ENCODE measurements at regions not wholly inside any gene's neighbourhood (a gene's known extent, or its start where the extent isn't known, plus 50 kb on each side); places are given as distances from the start of the nearest gene placed in this dataset.

DNA sequence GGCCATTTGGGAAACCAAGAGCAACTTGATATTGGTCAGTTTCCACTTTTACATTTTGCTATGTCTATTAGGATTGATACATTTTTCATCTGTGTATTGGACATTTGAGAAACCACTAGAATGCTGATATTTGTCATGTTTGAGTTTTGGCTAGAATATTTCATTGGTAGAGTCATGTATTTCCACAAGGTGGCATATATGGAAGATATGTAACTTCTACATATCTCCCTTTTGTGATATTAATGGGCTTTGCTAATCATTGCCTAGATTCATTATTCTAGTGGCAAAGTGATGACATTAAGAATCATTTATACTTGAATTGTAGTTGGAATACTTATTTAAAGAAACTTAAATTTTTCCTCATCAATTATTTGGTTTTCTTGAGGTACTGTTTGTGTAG, 692.9 kb upstream of the EDIL3 start:
- Mint-ChIP-seq H3K27ac (ENCODE audit: low read depth, unreplicated experiment) (no peak overlapping the region), H3K9me3 (ENCODE audit: unreplicated experiment) (no peaks in the 10 kb centered on the region), H3K27me3 (ENCODE audit: insufficient read depth, unreplicated experiment) (peaks cover 1% of the 10 kb centered on the region), H3K4me3 (ENCODE audit: unreplicated experiment) (no peak overlapping the region), H3K36me3 (ENCODE audit: insufficient read depth, unreplicated experiment) (no peaks in the 10 kb centered on the region), H3K4me1 (ENCODE audit: insufficient read depth, unreplicated experiment) (no peaks in the 10 kb centered on the region)
- intact Hi-C loops (cut with micrococcal nuclease), result no loop called here
- ChIA-PET CTCF (no interaction called here), POLR2A (no interaction called here)
- TF ChIP-seq, protein P1, sequence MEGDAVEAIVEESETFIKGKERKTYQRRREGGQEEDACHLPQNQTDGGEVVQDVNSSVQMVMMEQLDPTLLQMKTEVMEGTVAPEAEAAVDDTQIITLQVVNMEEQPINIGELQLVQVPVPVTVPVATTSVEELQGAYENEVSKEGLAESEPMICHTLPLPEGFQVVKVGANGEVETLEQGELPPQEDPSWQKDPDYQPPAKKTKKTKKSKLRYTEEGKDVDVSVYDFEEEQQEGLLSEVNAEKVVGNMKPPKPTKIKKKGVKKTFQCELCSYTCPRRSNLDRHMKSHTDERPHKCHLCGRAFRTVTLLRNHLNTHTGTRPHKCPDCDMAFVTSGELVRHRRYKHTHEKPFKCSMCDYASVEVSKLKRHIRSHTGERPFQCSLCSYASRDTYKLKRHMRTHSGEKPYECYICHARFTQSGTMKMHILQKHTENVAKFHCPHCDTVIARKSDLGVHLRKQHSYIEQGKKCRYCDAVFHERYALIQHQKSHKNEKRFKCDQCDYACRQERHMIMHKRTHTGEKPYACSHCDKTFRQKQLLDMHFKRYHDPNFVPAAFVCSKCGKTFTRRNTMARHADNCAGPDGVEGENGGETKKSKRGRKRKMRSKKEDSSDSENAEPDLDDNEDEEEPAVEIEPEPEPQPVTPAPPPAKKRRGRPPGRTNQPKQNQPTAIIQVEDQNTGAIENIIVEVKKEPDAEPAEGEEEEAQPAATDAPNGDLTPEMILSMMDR (IDR thresholded peaks at IDR 0.05; ENCODE audit: unreplicated experiment), result no peak
- no peak for DNase-seq (ENCODE audit: unreplicated experiment)
- BruUV-seq (replicated peaks), result no TSS peak

DNA sequence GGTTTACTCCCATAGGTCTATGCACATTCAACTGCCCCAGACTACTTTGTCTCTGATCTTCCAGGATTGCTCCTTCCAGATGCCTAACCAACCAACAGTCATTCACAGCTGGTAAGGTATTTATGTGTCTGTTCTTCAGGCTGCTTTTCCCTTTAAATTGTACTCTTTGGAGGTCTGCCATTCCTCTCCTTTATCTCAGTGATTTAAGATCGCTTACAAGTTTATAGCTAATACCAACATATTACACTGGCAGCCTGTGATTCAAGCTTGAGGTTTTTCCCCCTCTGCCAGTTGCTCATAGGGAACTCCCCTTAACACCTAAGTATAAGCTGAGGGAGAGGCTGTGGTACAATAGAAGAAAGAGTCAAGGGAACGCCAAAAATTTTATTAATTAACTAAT, 711.7 kb upstream of the EDIL3 start:
- no peak overlapping the region for H3K4me3 Mint-ChIP-seq (ENCODE audit: unreplicated experiment)
- TF ChIP-seq, protein P1 (IDR thresholded peaks at IDR 0.05; ENCODE audit: unreplicated experiment), result no peak
- peaks cover 8% of the 10 kb centered on the region for H3K9me3 Mint-ChIP-seq (ENCODE audit: unreplicated experiment)
- DNase-seq (ENCODE audit: unreplicated experiment), result no peak
- H3K27ac Mint-ChIP-seq (ENCODE audit: low read depth, unreplicated experiment), result no peak overlapping the region
- BruUV-seq (replicated peaks), result no TSS peak
- POLR2A ChIA-PET, result no interaction called here
- H3K36me3 Mint-ChIP-seq (ENCODE audit: insufficient read depth, unreplicated experiment), result no peaks in the 10 kb centered on the region
- no peaks in the 10 kb centered on the region for H3K27me3 Mint-ChIP-seq (ENCODE audit: insufficient read depth, unreplicated experiment)
- intact Hi-C loops (cut with micrococcal nuclease), result no loop called here
- no peaks in the 10 kb centered on the region for H3K4me1 Mint-ChIP-seq (ENCODE audit: insufficient read depth, unreplicated experiment)
- CTCF ChIA-PET, result no interaction called here

DNA sequence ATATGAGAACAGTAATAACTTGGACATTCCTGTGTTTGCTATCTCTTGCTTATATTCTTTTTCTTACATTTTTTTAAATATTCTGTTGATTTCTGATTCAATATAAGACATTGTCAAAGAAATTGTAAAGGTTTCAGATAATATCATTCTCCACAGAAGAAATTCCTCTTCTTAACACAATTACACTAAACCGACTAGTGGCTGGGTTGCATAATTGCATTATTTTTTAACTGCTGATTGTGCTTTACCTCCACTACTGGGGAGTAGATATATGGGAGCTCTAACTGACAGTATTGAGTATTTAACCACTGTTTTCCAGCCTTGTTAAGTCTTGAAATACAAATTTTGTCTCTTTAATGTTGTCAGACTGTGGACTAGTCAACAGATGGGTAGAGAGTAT, 723.8 kb upstream of the EDIL3 start:
- no TSS peak for BruUV-seq (replicated peaks)
- Mint-ChIP-seq H3K27ac (ENCODE audit: low read depth, unreplicated experiment) (no peak overlapping the region), H3K9me3 (ENCODE audit: unreplicated experiment) (no peaks in the 10 kb centered on the region), H3K4me3 (ENCODE audit: unreplicated experiment) (no peak overlapping the region), H3K36me3 (ENCODE audit: insufficient read depth, unreplicated experiment) (no peaks in the 10 kb centered on the region), H3K4me1 (ENCODE audit: insufficient read depth, unreplicated experiment) (no peaks in the 10 kb centered on the region), H3K27me3 (ENCODE audit: insufficient read depth, unreplicated experiment) (no peaks in the 10 kb centered on the region)
- no peak for DNase-seq (ENCODE audit: unreplicated experiment)
- intact Hi-C loops (cut with micrococcal nuclease), result no loop called here
- TF ChIP-seq, protein P1 (IDR thresholded peaks at IDR 0.05; ENCODE audit: unreplicated experiment), result no peak
- POLR2A ChIA-PET, result no interaction called here
- CTCF ChIA-PET, result no interaction called here

- H3K9me3 Mint-ChIP-seq (ENCODE audit: unreplicated experiment), result no peaks in the 10 kb centered on the region
- no peaks in the 10 kb centered on the region for H3K36me3 Mint-ChIP-seq (ENCODE audit: insufficient read depth, unreplicated experiment)
- intact Hi-C loops (cut with micrococcal nuclease), result no loop called here
- H3K27me3 Mint-ChIP-seq (ENCODE audit: insufficient read depth, unreplicated experiment), result no peaks in the 10 kb centered on the region
- TF ChIP-seq, protein P1 (IDR thresholded peaks at IDR 0.05; ENCODE audit: unreplicated experiment), result no peak
- H3K4me3 Mint-ChIP-seq (ENCODE audit: unreplicated experiment), result no peak overlapping the region
- no peak for DNase-seq (ENCODE audit: unreplicated experiment)
- CTCF ChIA-PET, result no interaction called here
- no TSS peak for BruUV-seq (replicated peaks)
- POLR2A ChIA-PET, result no interaction called here
- no peaks in the 10 kb centered on the region for H3K4me1 Mint-ChIP-seq (ENCODE audit: insufficient read depth, unreplicated experiment)
- no peak overlapping the region for H3K27ac Mint-ChIP-seq (ENCODE audit: low read depth, unreplicated experiment)
Observed at GRCh38 chr5:85109616-85110015, 724.9 kb upstream of the EDIL3 start.

Data from MCF 10A (cell line).